ENCODE measurements at regions not wholly inside any gene's neighbourhood (a gene's known extent, or its start where the extent isn't known, plus 50 kb on each side); places are given as distances from the start of the nearest gene placed in this dataset.

GRCh38 chr6:16948396-16948795 lies 153.5 kb upstream of the STMND1 start:
- DNase-seq (ENCODE audit: extremely low read depth, low read depth), result no peak
- TF ChIP-seq CTCF (IDR thresholded peaks at IDR 0.05; ENCODE audit: low read depth, low read length), result no peak

GRCh38 chr6:16947375-16948015 lies 154.4 kb upstream of the STMND1 start:
- DNase-seq (ENCODE audit: extremely low read depth, low read depth), result peak; percentile 98
- no peak for TF ChIP-seq CTCF (IDR thresholded peaks at IDR 0.05; ENCODE audit: low read depth, low read length)

GRCh38 chr6:16944596-16944995 lies 157.3 kb upstream of the STMND1 start:
- no peak for DNase-seq (ENCODE audit: extremely low read depth, low read depth)
- no peak for TF ChIP-seq CTCF (IDR thresholded peaks at IDR 0.05; ENCODE audit: low read depth, low read length)

GRCh38 chr6:16939839-16940238 lies 162.0 kb upstream of the STMND1 start:
- no peak for DNase-seq (ENCODE audit: extremely low read depth, low read depth)
- TF ChIP-seq CTCF (IDR thresholded peaks at IDR 0.05; ENCODE audit: low read depth, low read length), result no peak

- DNase-seq (ENCODE audit: extremely low read depth, low read depth), result no peak
- TF ChIP-seq CTCF (IDR thresholded peaks at IDR 0.05; ENCODE audit: low read depth, low read length), result no peak
Observed at GRCh38 chr6:16939351-16939750, 162.5 kb upstream of the STMND1 start.

- DNase-seq (ENCODE audit: extremely low read depth, low read depth), result no peak
- no peak for TF ChIP-seq CTCF (IDR thresholded peaks at IDR 0.05; ENCODE audit: low read depth, low read length)
Observed at GRCh38 chr6:16936893-16937292, 165.0 kb upstream of the STMND1 start.

- DNase-seq (ENCODE audit: extremely low read depth, low read depth), result no peak
- TF ChIP-seq CTCF (IDR thresholded peaks at IDR 0.05; ENCODE audit: low read depth, low read length), result no peak
Observed at GRCh38 chr6:16933961-16934360, 167.9 kb upstream of the STMND1 start.
